ENCODE measurements at regions not wholly inside any gene's neighbourhood (a gene's known extent, or its start where the extent isn't known, plus 50 kb on each side); places are given as distances from the start of the nearest gene placed in this dataset.
"Not testable (repeated sequence)": the region's sequence is repeated elsewhere in the genome, so short reads cannot be mapped to it uniquely, and the experiment has no call there.

GRCh38 chr11:98365190-98365589 lies 655.6 kb upstream of the CNTN5 start:
- 51 to 62% (median 53%) methylated on average over 3 of the region's 3 CpGs for WGBS, 3 donors
- intact Hi-C loops (cut with DNase I): no loop called here
- Histone ChIP-seq H3K27ac (no peak overlapping the region), H3K9me3 (no peaks in the 10 kb centered on the region), H3K4me3 (no peak overlapping the region), H3K36me3 (no peaks in the 10 kb centered on the region), H3K27me3 (no peaks in the 10 kb centered on the region), H3K4me1 (ENCODE audit: insufficient read depth) (no peaks in the 10 kb centered on the region)
- no peak for DNase-seq
- TF ChIP-seq, protein P1, sequence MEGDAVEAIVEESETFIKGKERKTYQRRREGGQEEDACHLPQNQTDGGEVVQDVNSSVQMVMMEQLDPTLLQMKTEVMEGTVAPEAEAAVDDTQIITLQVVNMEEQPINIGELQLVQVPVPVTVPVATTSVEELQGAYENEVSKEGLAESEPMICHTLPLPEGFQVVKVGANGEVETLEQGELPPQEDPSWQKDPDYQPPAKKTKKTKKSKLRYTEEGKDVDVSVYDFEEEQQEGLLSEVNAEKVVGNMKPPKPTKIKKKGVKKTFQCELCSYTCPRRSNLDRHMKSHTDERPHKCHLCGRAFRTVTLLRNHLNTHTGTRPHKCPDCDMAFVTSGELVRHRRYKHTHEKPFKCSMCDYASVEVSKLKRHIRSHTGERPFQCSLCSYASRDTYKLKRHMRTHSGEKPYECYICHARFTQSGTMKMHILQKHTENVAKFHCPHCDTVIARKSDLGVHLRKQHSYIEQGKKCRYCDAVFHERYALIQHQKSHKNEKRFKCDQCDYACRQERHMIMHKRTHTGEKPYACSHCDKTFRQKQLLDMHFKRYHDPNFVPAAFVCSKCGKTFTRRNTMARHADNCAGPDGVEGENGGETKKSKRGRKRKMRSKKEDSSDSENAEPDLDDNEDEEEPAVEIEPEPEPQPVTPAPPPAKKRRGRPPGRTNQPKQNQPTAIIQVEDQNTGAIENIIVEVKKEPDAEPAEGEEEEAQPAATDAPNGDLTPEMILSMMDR (IDR thresholded peaks at IDR 0.05): no peak
- TF ChIP-seq EP300 (IDR thresholded peaks at IDR 0.05): no peak
- TF ChIP-seq POLR2A (IDR thresholded peaks at IDR 0.05): no peak

DNA sequence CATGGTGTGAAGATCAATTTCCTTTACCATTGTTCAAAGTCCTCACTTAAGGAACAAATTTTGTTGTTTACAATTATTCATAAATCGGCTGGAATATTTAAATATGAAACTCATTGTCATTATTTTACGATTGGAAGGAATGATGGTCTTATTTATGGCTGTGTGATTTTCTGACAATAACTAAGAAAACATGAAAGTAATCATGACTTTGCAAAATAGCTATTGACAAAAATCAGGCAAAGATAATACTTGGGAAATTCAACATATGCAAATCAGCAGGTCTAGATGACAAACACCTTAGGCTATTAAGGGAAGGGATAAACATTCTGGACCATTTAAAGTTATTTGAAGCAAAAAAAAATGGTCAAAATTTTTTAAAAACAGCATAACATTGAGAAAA lies 654.8 kb upstream of the CNTN5 start:
- Histone ChIP-seq H3K36me3 (no peaks in the 10 kb centered on the region), H3K27me3 (no peaks in the 10 kb centered on the region), H3K9me3 (no peaks in the 10 kb centered on the region), H3K4me1 (ENCODE audit: insufficient read depth) (no peaks in the 10 kb centered on the region), H3K4me3 (no peak overlapping the region), H3K27ac (no peak overlapping the region)
- WGBS, 3 donors: 83 to 91% (median 85%) methylated on average over 2 of the region's 2 CpGs
- intact Hi-C loops (cut with DNase I): no loop called here
- DNase-seq: no peak
- TF ChIP-seq EP300 (IDR thresholded peaks at IDR 0.05): no peak
- TF ChIP-seq, protein P1 (IDR thresholded peaks at IDR 0.05): no peak

DNA sequence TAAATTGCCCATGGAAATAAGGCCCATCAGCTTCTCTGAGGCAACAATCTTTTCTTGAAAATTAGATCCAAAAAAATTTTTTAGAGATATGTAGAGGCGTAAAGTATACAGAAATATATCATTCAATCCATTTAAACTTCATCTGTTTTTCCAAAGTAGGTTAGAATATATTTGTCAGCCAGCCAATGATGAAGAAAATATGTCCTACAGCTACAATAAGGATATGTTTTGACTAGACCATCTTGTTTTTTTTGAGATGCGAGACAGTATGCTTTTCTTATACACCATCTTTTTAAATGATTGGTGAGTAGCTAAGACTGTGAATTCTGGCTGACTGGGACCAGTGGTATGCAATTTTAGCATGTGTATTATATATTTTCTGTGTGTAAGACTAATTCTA lies 630.4 kb upstream of the CNTN5 start:
- TF ChIP-seq EP300 (IDR thresholded peaks at IDR 0.05) (no peak), POLR2A (IDR thresholded peaks at IDR 0.05) (no peak)
- TF ChIP-seq, protein P1 (IDR thresholded peaks at IDR 0.05): no peak

GRCh38 chr11:98394500-98394899 lies 626.2 kb upstream of the CNTN5 start:
- 90 to 93% (median 91%) methylated on average over 4 of the region's 4 CpGs for WGBS, 3 donors
- not testable (repeated sequence) for H3K36me3 ChIP-seq, DNase-seq

More for the DNA sequence above, 630.4 kb upstream of the CNTN5 start:
- Histone ChIP-seq H3K27me3 (no peaks in the 10 kb centered on the region), H3K36me3 (no peaks in the 10 kb centered on the region), H3K27ac (no peak overlapping the region), H3K9me3 (no peaks in the 10 kb centered on the region), H3K4me1 (ENCODE audit: insufficient read depth) (no peaks in the 10 kb centered on the region), H3K4me3 (no peak overlapping the region)
- DNase-seq: no peak
- intact Hi-C loops (cut with DNase I): no loop called here
- WGBS, 3 donors: 54 to 73% (median 58%) methylated on average over 2 of the region's 2 CpGs

GRCh38 chr11:98398508-98398907 lies 622.2 kb upstream of the CNTN5 start:
- intact Hi-C loops (cut with DNase I): no loop called here
- H3K9me3 ChIP-seq: no peaks in the 10 kb centered on the region
- no peak for DNase-seq
- no peak overlapping the region for H3K4me3 ChIP-seq
- no peaks in the 10 kb centered on the region for H3K36me3 ChIP-seq
- H3K27ac ChIP-seq: no peak overlapping the region
- no peak for TF ChIP-seq EP300 (IDR thresholded peaks at IDR 0.05)
- no peak for TF ChIP-seq POLR2A (IDR thresholded peaks at IDR 0.05)
- TF ChIP-seq, protein P1 (IDR thresholded peaks at IDR 0.05): no peak
- H3K4me1 ChIP-seq (ENCODE audit: insufficient read depth): no peaks in the 10 kb centered on the region
- H3K27me3 ChIP-seq: no peaks in the 10 kb centered on the region

More at GRCh38 chr11:98394500-98394899, 626.2 kb upstream of the CNTN5 start:
- H3K4me1 ChIP-seq (ENCODE audit: insufficient read depth); H3K27ac ChIP-seq; H3K4me3 ChIP-seq; H3K9me3 ChIP-seq; intact Hi-C loops (cut with DNase I); H3K27me3 ChIP-seq: not testable (repeated sequence)
